ENCODE measurements at regions not wholly inside any gene's neighbourhood (a gene's known extent, or its start where the extent isn't known, plus 50 kb on each side); places are given as distances from the start of the nearest gene placed in this dataset.

DNA sequence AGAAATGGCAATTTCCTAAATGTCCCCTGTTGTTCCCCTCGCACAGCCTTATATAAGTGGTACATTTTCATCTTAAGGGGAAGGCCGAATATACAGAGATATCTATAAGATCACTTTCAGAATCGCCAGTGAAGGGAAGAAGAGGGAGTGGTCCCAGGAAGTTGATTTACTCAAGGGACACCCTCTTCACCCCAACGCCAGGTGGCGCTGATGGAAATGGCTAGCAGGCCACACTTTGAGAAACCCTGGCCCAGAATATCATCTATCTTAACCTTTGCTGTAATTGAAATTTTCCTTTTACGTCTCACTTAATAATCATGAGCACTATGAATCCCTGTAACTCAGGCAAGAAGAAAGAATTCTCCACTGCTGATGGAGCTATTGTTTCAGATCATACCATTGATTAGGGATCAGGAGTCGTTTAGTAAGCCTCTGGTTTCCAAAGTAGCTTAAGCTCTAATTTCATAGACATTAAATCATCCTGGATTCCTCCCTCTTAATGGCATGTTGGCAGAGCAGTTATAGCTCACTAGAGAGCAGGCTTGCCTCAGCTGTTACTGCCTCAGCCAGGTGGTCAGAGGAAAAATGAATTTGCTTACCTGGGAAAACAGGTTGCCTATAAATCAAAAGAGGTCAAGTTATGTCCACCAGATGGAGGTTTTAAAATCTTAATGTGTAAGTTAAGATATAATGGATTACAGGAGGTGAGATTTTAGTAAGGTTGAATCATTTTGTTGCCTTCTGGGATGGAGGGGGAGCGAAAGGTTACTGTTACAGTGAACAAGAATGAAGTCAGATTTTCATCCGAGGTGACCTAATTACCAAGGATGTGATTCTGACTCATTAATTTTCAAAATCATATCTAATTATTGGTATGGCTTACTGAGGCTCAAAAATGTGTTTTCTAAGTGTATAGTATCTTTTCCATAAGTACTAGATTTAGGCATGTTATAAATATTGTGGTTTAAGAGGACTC is 941.2 kb upstream of the TENM3 start:
- TF ChIP-seq EGR1 (IDR thresholded peaks at IDR 0.05; ENCODE audit: low read depth) (no peak), CEBPB (IDR thresholded peaks at IDR 0.05; ENCODE audit: low read depth) (no peak), POLR2A (IDR thresholded peaks at IDR 0.05; ENCODE audit: borderline replicate concordance, extremely low read depth, insufficient read depth, insufficient read length) (no peak), SIN3A (IDR thresholded peaks at IDR 0.05; ENCODE audit: low read depth) (no peak), SP1 (IDR thresholded peaks at IDR 0.05; ENCODE audit: low read depth) (no peak), EZH2 (IDR thresholded peaks at IDR 0.05) (no peak), POLR2AphosphoS5 (IDR thresholded peaks at IDR 0.05; ENCODE audit: low read depth, low read length) (no peak), ELF1 (IDR thresholded peaks at IDR 0.05; ENCODE audit: borderline replicate concordance, low read depth) (no peak)
- TF ChIP-seq, protein P1, sequence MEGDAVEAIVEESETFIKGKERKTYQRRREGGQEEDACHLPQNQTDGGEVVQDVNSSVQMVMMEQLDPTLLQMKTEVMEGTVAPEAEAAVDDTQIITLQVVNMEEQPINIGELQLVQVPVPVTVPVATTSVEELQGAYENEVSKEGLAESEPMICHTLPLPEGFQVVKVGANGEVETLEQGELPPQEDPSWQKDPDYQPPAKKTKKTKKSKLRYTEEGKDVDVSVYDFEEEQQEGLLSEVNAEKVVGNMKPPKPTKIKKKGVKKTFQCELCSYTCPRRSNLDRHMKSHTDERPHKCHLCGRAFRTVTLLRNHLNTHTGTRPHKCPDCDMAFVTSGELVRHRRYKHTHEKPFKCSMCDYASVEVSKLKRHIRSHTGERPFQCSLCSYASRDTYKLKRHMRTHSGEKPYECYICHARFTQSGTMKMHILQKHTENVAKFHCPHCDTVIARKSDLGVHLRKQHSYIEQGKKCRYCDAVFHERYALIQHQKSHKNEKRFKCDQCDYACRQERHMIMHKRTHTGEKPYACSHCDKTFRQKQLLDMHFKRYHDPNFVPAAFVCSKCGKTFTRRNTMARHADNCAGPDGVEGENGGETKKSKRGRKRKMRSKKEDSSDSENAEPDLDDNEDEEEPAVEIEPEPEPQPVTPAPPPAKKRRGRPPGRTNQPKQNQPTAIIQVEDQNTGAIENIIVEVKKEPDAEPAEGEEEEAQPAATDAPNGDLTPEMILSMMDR (IDR thresholded peaks at IDR 0.05 in 2 of 3, conservative IDR thresholded peaks at IDR 0.05 in 1 of 3; ENCODE audit: borderline replicate concordance in 1 of 3, insufficient read depth in 1 of 3, low read depth in 2 of 3, low read length in 2 of 3), result peak; percentile 40 to 85 (median 75); a peak in 5 of 6 replicates
- TF ChIP-seq, protein P2, sequence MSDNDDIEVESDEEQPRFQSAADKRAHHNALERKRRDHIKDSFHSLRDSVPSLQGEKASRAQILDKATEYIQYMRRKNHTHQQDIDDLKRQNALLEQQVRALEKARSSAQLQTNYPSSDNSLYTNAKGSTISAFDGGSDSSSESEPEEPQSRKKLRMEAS (IDR thresholded peaks at IDR 0.05), result no peak

Data from HCT116 (cell line).